Liver (tissue), 3 donors: ENCODE measurements at regions not wholly inside any gene's neighbourhood (a gene's known extent, or its start where the extent isn't known, plus 50 kb on each side); places are given as distances from the start of the nearest gene placed in this dataset.

ENCODE experiments used
- CTCF ChIP-seq: fragments of 150-350 bp; IDR thresholded peaks from 2 replicates; pipeline ENCODE4 v1.5.1; 2017; ENCODE audit warnings: improper control_type of control experiment, low read depth, low read length; ENCODE audit not compliant: missing input control
- EGR1 ChIP-seq, 2 donors: IDR thresholded peaks; 2 replicates each; pipeline ENCODE4 v1.6.1; 2016 to 2018; ENCODE audit warnings: antibody characterized with exemption in 2 of 2, low read depth in 2 of 2
- GABPA ChIP-seq, 2 donors: IDR thresholded peaks in 1 of 2; conservative IDR thresholded peaks in 1 of 2; 2 replicates each; pipeline ENCODE4 v1.6.1; 2016; ENCODE audit warnings: antibody characterized with exemption in 2 of 2, mild to moderate bottlenecking in 1 of 2, moderate library complexity in 1 of 2
- JUND ChIP-seq, 2 donors: IDR thresholded peaks; 2 replicates each; pipeline ENCODE4 v1.6.1; 2016; ENCODE audit warnings: antibody characterized with exemption in 2 of 2
- MAX ChIP-seq: IDR thresholded peaks from 2 replicates; pipeline ENCODE4 v1.6.1; 2016; ENCODE audit warnings: antibody characterized with exemption
- NR2F2 ChIP-seq: IDR thresholded peaks from 2 replicates; pipeline ENCODE4 v1.6.1; 2016; ENCODE audit warnings: antibody characterized with exemption
- RAD21 ChIP-seq, 2 donors: IDR thresholded peaks; 2 replicates each; pipeline ENCODE4 v1.6.1; 2016; ENCODE audit warnings: antibody characterized with exemption in 2 of 2, mild to moderate bottlenecking in 2 of 2
- RXRA ChIP-seq, 2 donors: IDR thresholded peaks; 2 replicates each; pipeline ENCODE4 v1.6.1; 2017 to 2018; ENCODE audit warnings: antibody characterized with exemption in 2 of 2, mild to moderate bottlenecking in 1 of 2
- SP1 ChIP-seq: IDR thresholded peaks from 2 replicates; pipeline ENCODE4 v1.6.1; 2018; ENCODE audit warnings: antibody characterized with exemption, mild to moderate bottlenecking
- TAF1 ChIP-seq: conservative IDR thresholded peaks from 2 replicates; pipeline ENCODE4 v1.6.1; 2016; ENCODE audit warnings: antibody characterized with exemption, mild to moderate bottlenecking
- YY1 ChIP-seq: IDR thresholded peaks from 2 replicates; pipeline ENCODE4 v1.6.1; 2016; ENCODE audit warnings: antibody characterized with exemption, mild to moderate bottlenecking
- ZBTB33 ChIP-seq: IDR thresholded peaks from 2 replicates; pipeline ENCODE4 v1.6.1; 2016; ENCODE audit warnings: antibody characterized with exemption
- TF ChIP-seq, protein P1 (sequence below): IDR thresholded peaks from 2 replicates; pipeline ENCODE4 v1.6.1; 2016; ENCODE audit warnings: antibody characterized with exemption, mild to moderate bottlenecking
- donor health status: healthy.
- donor health status: healthy.

- no peak for TF ChIP-seq ZBTB33
- TF ChIP-seq, protein P1, sequence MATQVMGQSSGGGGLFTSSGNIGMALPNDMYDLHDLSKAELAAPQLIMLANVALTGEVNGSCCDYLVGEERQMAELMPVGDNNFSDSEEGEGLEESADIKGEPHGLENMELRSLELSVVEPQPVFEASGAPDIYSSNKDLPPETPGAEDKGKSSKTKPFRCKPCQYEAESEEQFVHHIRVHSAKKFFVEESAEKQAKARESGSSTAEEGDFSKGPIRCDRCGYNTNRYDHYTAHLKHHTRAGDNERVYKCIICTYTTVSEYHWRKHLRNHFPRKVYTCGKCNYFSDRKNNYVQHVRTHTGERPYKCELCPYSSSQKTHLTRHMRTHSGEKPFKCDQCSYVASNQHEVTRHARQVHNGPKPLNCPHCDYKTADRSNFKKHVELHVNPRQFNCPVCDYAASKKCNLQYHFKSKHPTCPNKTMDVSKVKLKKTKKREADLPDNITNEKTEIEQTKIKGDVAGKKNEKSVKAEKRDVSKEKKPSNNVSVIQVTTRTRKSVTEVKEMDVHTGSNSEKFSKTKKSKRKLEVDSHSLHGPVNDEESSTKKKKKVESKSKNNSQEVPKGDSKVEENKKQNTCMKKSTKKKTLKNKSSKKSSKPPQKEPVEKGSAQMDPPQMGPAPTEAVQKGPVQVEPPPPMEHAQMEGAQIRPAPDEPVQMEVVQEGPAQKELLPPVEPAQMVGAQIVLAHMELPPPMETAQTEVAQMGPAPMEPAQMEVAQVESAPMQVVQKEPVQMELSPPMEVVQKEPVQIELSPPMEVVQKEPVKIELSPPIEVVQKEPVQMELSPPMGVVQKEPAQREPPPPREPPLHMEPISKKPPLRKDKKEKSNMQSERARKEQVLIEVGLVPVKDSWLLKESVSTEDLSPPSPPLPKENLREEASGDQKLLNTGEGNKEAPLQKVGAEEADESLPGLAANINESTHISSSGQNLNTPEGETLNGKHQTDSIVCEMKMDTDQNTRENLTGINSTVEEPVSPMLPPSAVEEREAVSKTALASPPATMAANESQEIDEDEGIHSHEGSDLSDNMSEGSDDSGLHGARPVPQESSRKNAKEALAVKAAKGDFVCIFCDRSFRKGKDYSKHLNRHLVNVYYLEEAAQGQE = no peak
- TF ChIP-seq RAD21 (IDR thresholded peaks at IDR 0.05) = no peak
- no peak for TF ChIP-seq CTCF
- no peak for TF ChIP-seq GABPA (IDR thresholded peaks at IDR 0.05 in 1 of 2, conservative IDR thresholded peaks at IDR 0.05 in 1 of 2)
- no peak for TF ChIP-seq SP1
- no peak for TF ChIP-seq YY1
- no peak for TF ChIP-seq MAX
- TF ChIP-seq JUND (IDR thresholded peaks at IDR 0.05) = no peak
- TF ChIP-seq EGR1 (IDR thresholded peaks at IDR 0.05; ENCODE audit: low read depth in 2 of 2) = no peak
- TF ChIP-seq TAF1 = no peak
- no peak for TF ChIP-seq RXRA (IDR thresholded peaks at IDR 0.05)
- TF ChIP-seq NR2F2 = no peak
Measured at GRCh38 chr19:30647891-30648720, 275.9 kb downstream of the ZNF536 start.
